H1 (cell line): ENCODE measurements at regions not wholly inside any gene's neighbourhood (a gene's known extent, or its start where the extent isn't known, plus 50 kb on each side); places are given as distances from the start of the nearest gene placed in this dataset.

Source experiments
- ATF3 ChIP-seq: IDR thresholded peaks from 2 replicates; pipeline ENCODE4 v1.6.1; 2011; ENCODE audit warnings: low read depth, mild to moderate bottlenecking, low read length; ENCODE audit not compliant: insufficient read depth
- CHD7 ChIP-seq: fragments of 300-600 bp; sonication (generic); IDR thresholded peaks from 2 replicates; pipeline ENCODE4 v1.7.1; 2012; ENCODE audit warnings: low read length, moderate library complexity, mild to moderate bottlenecking, inconsistent platforms; ENCODE audit not compliant: insufficient replicate concordance
- HDAC2 ChIP-seq, 2 experiments: fragments of 300-600 bp in 1 of 2; sonication (generic) in 1 of 2; IDR thresholded peaks; 2 replicates each; pipeline ENCODE4 v1.6.1; 2011 to 2012; ENCODE audit warnings: low read depth in 2 of 2, low read length in 2 of 2, mild to moderate bottlenecking in 2 of 2, moderate library complexity in 2 of 2, borderline replicate concordance in 1 of 2, inconsistent platforms in 1 of 2
- JUND ChIP-seq: IDR thresholded peaks from 2 replicates; pipeline ENCODE4 v1.6.1; 2011; ENCODE audit warnings: mild to moderate bottlenecking, improper control_type of control experiment, low read length
- NRF1 ChIP-seq: IDR thresholded peaks from 2 replicates; pipeline ENCODE4 v1.6.1; 2011; ENCODE audit warnings: mild to moderate bottlenecking, low read depth, low read length, improper control_type of control experiment
- RBBP5 ChIP-seq: IDR thresholded peaks from 2 replicates; pipeline ENCODE4 v1.7.1; 2012; ENCODE audit warnings: low read depth, mild to moderate bottlenecking, inconsistent platforms, low read length, moderate library complexity, borderline replicate concordance
- SP2 ChIP-seq: IDR thresholded peaks from 2 replicates; pipeline ENCODE4 v1.6.1; 2012; ENCODE audit warnings: mild to moderate bottlenecking, low read length, inconsistent platforms

GRCh38 chr16:35221482-35222185 is 1762.2 kb downstream of the TP53TG3F start (continued):
- TF ChIP-seq CHD7: no peak
- no peak for TF ChIP-seq HDAC2 (IDR thresholded peaks at IDR 0.05; ENCODE audit: borderline replicate concordance in 1 of 2, low read depth in 2 of 2, low read length in 2 of 2)
- TF ChIP-seq ATF3: no peak
- TF ChIP-seq JUND: no peak
- TF ChIP-seq SP2: no peak
- no peak for TF ChIP-seq RBBP5
- no peak for TF ChIP-seq NRF1
